ENCODE measurements at regions not wholly inside any gene's neighbourhood (a gene's known extent, or its start where the extent isn't known, plus 50 kb on each side); places are given as distances from the start of the nearest gene placed in this dataset.

DNA sequence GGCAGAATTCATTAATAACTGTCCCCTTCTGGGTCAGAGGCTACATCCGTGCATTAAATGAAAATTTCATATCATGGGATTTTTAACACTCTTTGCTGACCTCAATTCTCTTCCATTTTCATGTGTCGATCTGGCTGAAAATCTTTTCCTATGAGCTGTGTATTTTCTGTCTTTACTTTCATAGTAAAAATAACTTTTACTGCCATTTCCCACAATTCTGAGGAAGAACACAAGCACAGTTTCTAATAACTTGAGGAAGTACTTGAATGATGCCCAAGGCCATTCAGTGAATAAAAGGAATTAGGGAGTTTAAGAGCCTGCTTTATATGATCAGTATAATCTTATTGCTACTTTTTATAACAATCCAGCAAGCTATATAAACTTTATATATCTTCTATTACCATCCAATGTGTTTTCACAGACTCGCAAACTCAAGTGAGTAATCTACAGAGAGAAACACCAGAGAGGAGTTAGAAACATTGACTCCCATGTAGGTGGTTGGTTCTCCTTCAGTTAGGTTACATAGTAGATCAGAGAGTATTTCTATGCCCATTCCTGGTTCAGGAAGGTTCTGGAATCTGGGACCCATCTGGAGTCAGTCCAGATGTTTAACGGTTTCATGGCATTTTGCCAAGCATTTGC lies 340.0 kb downstream of the FBXO15 start:
- no peaks in the 10 kb centered on the region for H3K9me3 ChIP-seq

DNA sequence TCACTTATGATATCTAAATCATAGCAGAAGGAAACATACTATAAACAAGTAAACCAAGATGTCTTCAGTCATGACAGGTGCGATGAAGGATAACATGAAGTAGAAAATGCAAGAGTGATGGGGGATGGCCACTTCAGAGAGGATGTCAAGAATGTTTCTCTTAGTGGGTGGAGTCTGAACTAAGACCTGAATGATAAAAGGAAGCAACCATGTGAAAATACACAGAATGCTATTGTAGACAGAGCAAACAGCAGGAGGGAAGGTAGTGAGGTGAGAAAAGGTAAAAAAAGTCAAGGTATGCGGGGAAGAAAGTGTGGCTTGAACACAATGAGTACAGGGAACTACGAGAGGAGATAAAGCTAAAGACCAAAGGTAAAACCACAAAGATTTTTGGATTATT lies 341.6 kb downstream of the FBXO15 start:
- H3K4me1 ChIP-seq = no peaks in the 10 kb centered on the region
- no peak overlapping the region for H3K4me3 ChIP-seq
- DNase-seq (ENCODE audit: low spot score in 2 of 2) = no peak
- H3K36me3 ChIP-seq (replicated peaks) = no peaks in the 10 kb centered on the region
- in situ Hi-C loops (cut with MboI; ENCODE audit: low sequenced_read_pairs) = no loop called here
- H3K27me3 ChIP-seq (ENCODE audit: low read depth) = no peaks in the 10 kb centered on the region
- H3K9me3 ChIP-seq = no peaks in the 10 kb centered on the region

More for the DNA sequence above, 340.0 kb downstream of the FBXO15 start:
- no peak overlapping the region for H3K4me3 ChIP-seq
- no peaks in the 10 kb centered on the region for H3K4me1 ChIP-seq
- no peaks in the 10 kb centered on the region for H3K36me3 ChIP-seq (replicated peaks)
- no peak for DNase-seq (ENCODE audit: low spot score in 2 of 2)
- no peaks in the 10 kb centered on the region for H3K27me3 ChIP-seq (ENCODE audit: low read depth)
- in situ Hi-C loops (cut with MboI; ENCODE audit: low sequenced_read_pairs) = no loop called here

DNA sequence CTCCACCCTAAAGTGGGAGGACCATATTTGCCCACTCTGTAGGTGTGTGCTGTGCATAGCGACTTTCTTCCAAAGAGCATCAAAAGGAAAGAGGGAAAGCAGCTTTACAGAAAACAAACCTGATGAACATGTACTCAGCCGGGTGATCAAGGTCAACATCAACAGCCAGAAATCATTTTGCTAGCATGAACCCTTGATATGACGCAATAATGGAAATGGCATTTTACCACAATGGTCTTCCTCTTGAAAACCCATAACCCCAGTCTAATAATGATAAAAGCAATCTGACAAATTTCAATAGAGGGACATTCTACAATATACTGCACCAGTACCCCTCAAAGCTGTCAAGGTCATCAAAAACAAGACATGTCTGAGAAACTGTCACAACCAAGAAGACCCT lies 350.2 kb downstream of the FBXO15 start:
- Histone ChIP-seq H3K27me3 (ENCODE audit: low read depth) (no peaks in the 10 kb centered on the region), H3K9me3 (no peaks in the 10 kb centered on the region), H3K4me1 (no peaks in the 10 kb centered on the region), H3K36me3 (replicated peaks) (no peaks in the 10 kb centered on the region), H3K4me3 (no peak overlapping the region)
- no peak for DNase-seq (ENCODE audit: low spot score in 2 of 2)
- in situ Hi-C loops (cut with MboI; ENCODE audit: low sequenced_read_pairs) = no loop called here

DNA sequence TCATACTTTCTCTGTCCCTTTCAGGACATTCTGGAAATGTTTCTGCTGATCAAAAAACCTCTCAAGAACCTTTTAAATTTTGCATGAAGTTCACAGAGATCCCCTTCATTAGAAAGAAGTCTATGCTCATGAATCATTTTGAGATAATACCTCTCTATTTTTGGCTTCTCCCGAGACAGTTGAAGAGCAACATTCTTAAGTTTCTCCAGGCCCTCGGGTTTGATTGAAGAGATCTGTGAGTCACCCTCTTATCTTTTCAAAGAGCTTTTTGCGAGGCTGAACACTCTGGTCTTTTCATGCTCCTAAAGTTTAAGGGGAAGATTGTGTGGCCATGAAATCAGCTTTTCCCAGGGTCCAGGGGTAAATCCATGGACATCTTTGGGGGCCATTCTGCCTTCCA lies 354.2 kb downstream of the FBXO15 start:
- DNase-seq (ENCODE audit: low spot score in 2 of 2) = no peak
- H3K9me3 ChIP-seq = no peaks in the 10 kb centered on the region
- H3K4me3 ChIP-seq = no peak overlapping the region
- H3K4me1 ChIP-seq = no peaks in the 10 kb centered on the region
- H3K27me3 ChIP-seq (ENCODE audit: low read depth) = no peaks in the 10 kb centered on the region
- in situ Hi-C loops (cut with MboI; ENCODE audit: low sequenced_read_pairs) = no loop called here
- H3K36me3 ChIP-seq (replicated peaks) = no peaks in the 10 kb centered on the region

GRCh38 chr18:73791081-73791480 lies 356.6 kb downstream of the FBXO15 start:
- no peaks in the 10 kb centered on the region for H3K4me1 ChIP-seq
- no peaks in the 10 kb centered on the region for H3K9me3 ChIP-seq
- no peak overlapping the region for H3K4me3 ChIP-seq
- no peaks in the 10 kb centered on the region for H3K27me3 ChIP-seq (ENCODE audit: low read depth)
- no peaks in the 10 kb centered on the region for H3K36me3 ChIP-seq (replicated peaks)
- in situ Hi-C loops (cut with MboI; ENCODE audit: low sequenced_read_pairs) = no loop called here
- no peak for DNase-seq (ENCODE audit: low spot score in 2 of 2)

DNA sequence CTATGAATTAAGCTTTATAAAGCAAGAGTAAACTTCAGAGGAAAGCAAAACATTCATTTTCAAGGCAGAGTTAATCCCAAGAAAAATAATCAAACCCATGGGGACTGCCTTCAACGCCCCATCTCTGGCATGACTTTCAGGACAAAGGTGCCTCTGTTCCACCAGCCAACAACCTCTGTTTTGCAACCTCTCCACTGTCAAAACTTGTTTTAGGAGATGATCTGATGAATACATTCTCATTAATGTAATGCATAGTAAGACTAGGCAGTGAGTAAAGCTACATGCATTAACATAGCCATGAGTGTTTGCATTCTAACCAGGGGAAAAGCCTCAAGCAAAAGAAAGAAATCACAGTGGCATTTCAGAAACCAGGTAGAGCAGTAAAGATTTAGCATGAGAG lies 357.0 kb downstream of the FBXO15 start:
- no peaks in the 10 kb centered on the region for H3K36me3 ChIP-seq (replicated peaks)
- DNase-seq (ENCODE audit: low spot score in 2 of 2) = no peak
- H3K4me3 ChIP-seq = no peak overlapping the region
- in situ Hi-C loops (cut with MboI; ENCODE audit: low sequenced_read_pairs) = no loop called here
- no peaks in the 10 kb centered on the region for H3K4me1 ChIP-seq
- H3K9me3 ChIP-seq = no peaks in the 10 kb centered on the region
- H3K27me3 ChIP-seq (ENCODE audit: low read depth) = no peaks in the 10 kb centered on the region

DNA sequence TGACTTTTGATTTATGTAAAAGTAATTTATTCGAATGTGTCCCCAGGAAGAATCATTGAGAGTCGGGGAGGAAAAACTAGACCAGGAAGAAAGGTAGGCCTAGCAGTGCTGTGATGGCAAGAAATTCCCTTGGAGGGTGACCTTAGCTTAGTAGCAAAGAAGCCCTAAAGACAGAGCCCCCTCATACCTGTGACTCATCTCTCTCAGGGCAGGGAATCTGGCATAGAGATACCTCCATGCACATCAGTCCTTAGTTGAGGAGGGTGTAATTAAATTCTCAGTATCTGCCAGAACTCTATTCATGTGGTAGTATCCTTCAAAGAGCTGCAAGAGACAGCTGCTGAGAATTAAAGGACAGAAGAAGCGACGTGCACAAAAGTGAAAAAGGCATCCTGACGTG lies 360.3 kb downstream of the FBXO15 start:
- in situ Hi-C loops (cut with MboI; ENCODE audit: low sequenced_read_pairs) = no loop called here
- no peaks in the 10 kb centered on the region for H3K9me3 ChIP-seq
- no peak overlapping the region for H3K4me3 ChIP-seq
- no peaks in the 10 kb centered on the region for H3K36me3 ChIP-seq (replicated peaks)
- DNase-seq (ENCODE audit: low spot score in 2 of 2) = no peak
- H3K27me3 ChIP-seq (ENCODE audit: low read depth) = no peaks in the 10 kb centered on the region
- no peaks in the 10 kb centered on the region for H3K4me1 ChIP-seq

GRCh38 chr18:73785300-73785699 lies 362.3 kb downstream of the FBXO15 start:
- in situ Hi-C loops (cut with MboI; ENCODE audit: low sequenced_read_pairs) = no loop called here
- no peak overlapping the region for H3K4me3 ChIP-seq
- no peak for DNase-seq (ENCODE audit: low spot score in 2 of 2)

DNA sequence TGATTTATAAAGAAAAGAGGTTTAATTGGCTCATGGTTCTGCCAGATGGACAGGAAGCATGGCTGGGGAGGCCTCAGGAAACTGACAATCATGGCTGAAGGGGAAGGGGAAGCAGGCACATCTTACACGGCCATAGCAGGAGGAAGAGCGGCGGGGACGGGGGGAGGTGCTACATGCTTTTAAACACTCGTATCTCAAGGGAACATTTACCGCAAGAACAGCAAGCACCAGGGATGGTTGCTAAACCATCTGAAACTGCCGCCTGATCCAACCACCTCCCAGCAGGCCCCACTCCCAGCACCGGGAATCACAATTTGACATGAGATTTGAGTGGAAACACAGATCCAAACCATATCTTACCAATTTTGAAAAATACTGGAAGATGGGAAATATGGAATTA lies 362.8 kb downstream of the FBXO15 start:
- H3K27me3 ChIP-seq (ENCODE audit: low read depth) = no peaks in the 10 kb centered on the region
- H3K4me3 ChIP-seq = no peak overlapping the region
- no peaks in the 10 kb centered on the region for H3K4me1 ChIP-seq
- in situ Hi-C loops (cut with MboI; ENCODE audit: low sequenced_read_pairs) = no loop called here
- no peak for DNase-seq (ENCODE audit: low spot score in 2 of 2)
- H3K9me3 ChIP-seq = no peaks in the 10 kb centered on the region
- H3K36me3 ChIP-seq (replicated peaks) = no peaks in the 10 kb centered on the region

More at GRCh38 chr18:73785300-73785699, 362.3 kb downstream of the FBXO15 start:
- Histone ChIP-seq H3K4me1 (no peaks in the 10 kb centered on the region), H3K36me3 (replicated peaks) (no peaks in the 10 kb centered on the region), H3K9me3 (no peaks in the 10 kb centered on the region), H3K27me3 (ENCODE audit: low read depth) (no peaks in the 10 kb centered on the region)

GRCh38 chr18:73782405-73782804 lies 365.2 kb downstream of the FBXO15 start:
- H3K4me3 ChIP-seq = no peak overlapping the region
- no peaks in the 10 kb centered on the region for H3K36me3 ChIP-seq (replicated peaks)
- in situ Hi-C loops (cut with MboI; ENCODE audit: low sequenced_read_pairs) = no loop called here
- H3K4me1 ChIP-seq = no peaks in the 10 kb centered on the region
- no peak for DNase-seq (ENCODE audit: low spot score in 2 of 2)
- no peaks in the 10 kb centered on the region for H3K27me3 ChIP-seq (ENCODE audit: low read depth)
- H3K9me3 ChIP-seq = no peaks in the 10 kb centered on the region

DNA sequence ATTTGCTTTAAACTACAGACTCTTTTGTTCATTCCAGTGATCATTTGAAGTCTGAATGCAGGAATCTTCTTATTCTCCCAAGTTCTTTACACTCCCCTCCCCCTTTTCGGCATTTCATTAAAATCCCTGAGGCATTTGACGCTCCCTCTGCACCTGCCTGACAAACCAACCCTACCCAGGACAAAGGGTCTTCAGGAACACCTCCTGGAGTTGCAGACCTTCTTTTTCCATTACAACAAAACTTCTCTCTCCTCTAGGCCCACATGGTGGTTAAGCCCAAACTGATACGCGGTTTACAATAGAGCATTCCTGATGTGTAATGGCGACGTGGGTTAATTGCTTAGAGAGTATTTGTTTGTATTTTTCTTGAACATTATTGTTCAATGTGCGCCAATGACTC lies 367.4 kb downstream of the FBXO15 start:
- H3K36me3 ChIP-seq (replicated peaks) = no peaks in the 10 kb centered on the region
- H3K4me1 ChIP-seq = no peaks in the 10 kb centered on the region
- in situ Hi-C loops (cut with MboI; ENCODE audit: low sequenced_read_pairs) = no loop called here
- no peak for DNase-seq (ENCODE audit: low spot score in 2 of 2)
- no peaks in the 10 kb centered on the region for H3K9me3 ChIP-seq
- H3K27me3 ChIP-seq (ENCODE audit: low read depth) = no peaks in the 10 kb centered on the region
- H3K4me3 ChIP-seq = no peak overlapping the region

DNA sequence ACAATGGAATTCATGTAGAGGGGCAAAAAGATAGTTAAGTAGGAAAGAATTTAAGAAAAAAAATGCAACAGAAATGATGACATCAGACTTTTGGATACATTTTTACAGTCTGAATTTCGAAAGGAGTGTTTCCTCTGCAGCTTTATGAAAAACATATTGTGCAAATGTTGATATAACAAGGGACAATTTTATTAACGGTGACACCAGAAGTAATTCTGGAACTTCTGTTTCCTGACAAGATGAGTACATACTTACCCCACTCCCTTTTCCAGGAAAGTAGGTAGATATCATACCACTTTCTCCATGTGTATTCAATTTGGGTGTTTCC lies 369.6 kb downstream of the FBXO15 start:
- in situ Hi-C loops (cut with MboI; ENCODE audit: low sequenced_read_pairs) = no loop called here
- no peaks in the 10 kb centered on the region for H3K27me3 ChIP-seq (ENCODE audit: low read depth)
- H3K4me3 ChIP-seq = no peak overlapping the region
- DNase-seq (ENCODE audit: low spot score in 2 of 2) = no peak
- H3K9me3 ChIP-seq = no peaks in the 10 kb centered on the region
- H3K36me3 ChIP-seq (replicated peaks) = no peaks in the 10 kb centered on the region
- no peaks in the 10 kb centered on the region for H3K4me1 ChIP-seq

- Histone ChIP-seq H3K9me3 (no peaks in the 10 kb centered on the region), H3K36me3 (replicated peaks) (no peaks in the 10 kb centered on the region), H3K27me3 (ENCODE audit: low read depth) (no peaks in the 10 kb centered on the region), H3K4me1 (no peaks in the 10 kb centered on the region), H3K4me3 (no peak overlapping the region)
- in situ Hi-C loops (cut with MboI; ENCODE audit: low sequenced_read_pairs) = no loop called here
- no peak for DNase-seq (ENCODE audit: low spot score in 2 of 2)
Measured at GRCh38 chr18:73777356-73778031, 370.1 kb downstream of the FBXO15 start.

GRCh38 chr18:73774811-73775509 lies 372.7 kb downstream of the FBXO15 start:
- no peaks in the 10 kb centered on the region for H3K9me3 ChIP-seq
- no peaks in the 10 kb centered on the region for H3K4me1 ChIP-seq
- H3K4me3 ChIP-seq = no peak overlapping the region
- H3K27me3 ChIP-seq (ENCODE audit: low read depth) = no peaks in the 10 kb centered on the region
- DNase-seq (ENCODE audit: low spot score in 2 of 2) = no peak
- H3K36me3 ChIP-seq (replicated peaks) = no peaks in the 10 kb centered on the region
- in situ Hi-C loops (cut with MboI; ENCODE audit: low sequenced_read_pairs) = no loop called here

All from HAP-1 (cell line).